ENCODE measurements at regions not wholly inside any gene's neighbourhood (a gene's known extent, or its start where the extent isn't known, plus 50 kb on each side); places are given as distances from the start of the nearest gene placed in this dataset.

DNA sequence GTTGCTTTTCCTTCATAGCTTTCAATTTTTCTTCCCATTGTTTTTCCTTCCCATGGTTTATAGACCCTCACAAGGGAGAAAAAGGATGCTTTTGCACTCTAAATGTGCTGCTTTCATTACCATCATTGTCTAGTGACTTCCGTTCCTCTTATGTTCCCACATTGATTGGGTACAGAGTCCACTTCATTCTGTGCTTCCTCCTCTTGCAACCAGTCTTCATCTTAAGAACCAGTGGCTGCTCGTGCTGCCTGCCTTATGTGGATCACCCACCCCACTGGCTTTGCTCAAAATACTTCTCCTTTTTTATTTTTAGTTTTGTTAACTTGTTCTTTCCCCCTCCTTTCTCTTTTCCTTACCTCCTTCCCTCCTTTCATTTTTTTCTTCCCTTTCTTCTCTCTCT, 76.5 kb upstream of the BOD1L1 start:
- no CpG with 5 or more reads among the region's 2 CpGs for WGBS (ENCODE audit: extremely low coverage, insufficient read length, low lambda C conversion rate)
- no peak for DNase-seq
- no peak for TF ChIP-seq CTCF (conservative IDR thresholded peaks at IDR 0.05)
- Histone ChIP-seq H3K4me2 (ENCODE audit: insufficient read depth, insufficient read length, low read length) (no peak overlapping the region), H3K27me3 (ENCODE audit: insufficient read depth, low read length) (no peaks in the 10 kb centered on the region), H3K27ac (ENCODE audit: insufficient read length, low read depth, low read length) (no peak overlapping the region), H2BK20ac (ENCODE audit: low read depth, low read length, poor library complexity, severe bottlenecking) (no peak overlapping the region), H3K18ac (ENCODE audit: insufficient read length, low read depth, low read length) (no peak overlapping the region), H3K56ac (ENCODE audit: insufficient read length, low read depth, low read length) (no peak overlapping the region), H3K79me2 (ENCODE audit: insufficient read depth, low read length) (no peaks in the 10 kb centered on the region), H4K91ac (ENCODE audit: insufficient read length, low read depth, low read length) (no peak overlapping the region), H4K5ac (ENCODE audit: insufficient read length, low read depth, low read length) (no peak overlapping the region), H2BK15ac (ENCODE audit: low read depth, low read length) (no peak overlapping the region), H3K23me2 (ENCODE audit: insufficient read length, low read depth, low read length, poor library complexity, severe bottlenecking) (no peaks in the 10 kb centered on the region), H4K8ac (replicated peaks; ENCODE audit: insufficient read length, low read depth, low read length) (no peak overlapping the region), H3K4me1 (ENCODE audit: insufficient read depth, low read length) (no peaks in the 10 kb centered on the region), H3K4ac (ENCODE audit: low read depth, low read length) (no peak overlapping the region), H2BK12ac (ENCODE audit: insufficient read length, low read depth, low read length) (no peak overlapping the region), H3K23ac (ENCODE audit: insufficient read length, low read depth, low read length) (no peak overlapping the region), H3K14ac (ENCODE audit: insufficient read depth, low read length) (no peak overlapping the region), H2AK5ac (ENCODE audit: insufficient read length, low read length) (no peak overlapping the region), H3K9ac (ENCODE audit: extremely low read depth, insufficient read length, low read length) (no peak overlapping the region), H3K79me1 (ENCODE audit: insufficient read depth, low read depth, low read length, poor library complexity, severe bottlenecking) (no peaks in the 10 kb centered on the region), H2AFZ (ENCODE audit: low read length) (no peak overlapping the region), H3K9me3 (ENCODE audit: control insufficient read depth, low read depth, low read length) (no peaks in the 10 kb centered on the region), H2BK5ac (ENCODE audit: insufficient read length, low read length) (no peak overlapping the region), H2BK120ac (ENCODE audit: low read depth, low read length, poor library complexity, severe bottlenecking) (no peak overlapping the region), H3T11ph (ENCODE audit: low read length) (no peak overlapping the region), H4K20me1 (ENCODE audit: control insufficient read depth, insufficient read depth, insufficient read length) (no peaks in the 10 kb centered on the region)
- Mint-ChIP-seq H3K27me3 (ENCODE audit: low read depth) (no peaks in the 10 kb centered on the region), H3K27ac (no peak overlapping the region), H3K4me1 (0 out of 4 replicates have a peak, but pooled peaks cover 0 to 3% of the 10 kb centered on the region in 2 experiments), H3K4me3 (no peak overlapping the region), H3K9me3 (no peaks in the 10 kb centered on the region), H3K36me3 (ENCODE audit: insufficient read depth in 1 of 3, low read depth in 3 of 3) (no peaks in the 10 kb centered on the region)

Data from H9 (cell line).